Parathyroid adenoma (tissue), 2 donors: ENCODE measurements at regions not wholly inside any gene's neighbourhood (a gene's known extent, or its start where the extent isn't known, plus 50 kb on each side); places are given as distances from the start of the nearest gene placed in this dataset.

Experiments
- H2AFZ ChIP-seq: fragments of 300-600 bp; sonication (generic); one replicate; pipeline ENCODE4 v1.7.0; 2017; ENCODE audit warnings: antibody characterized with exemption, mild to moderate bottlenecking
- H3K27ac ChIP-seq: fragments of 300-600 bp; sonication (generic); one replicate; pipeline ENCODE4 v1.7.0; 2017
- H3K27me3 ChIP-seq: fragments of 300-600 bp; sonication (generic); one replicate; pipeline ENCODE4 v1.7.0; 2017; ENCODE audit warnings: low read length; ENCODE audit not compliant: control insufficient read depth, insufficient read depth
- H3K36me3 ChIP-seq: fragments of 300-600 bp; sonication (generic); one replicate; pipeline ENCODE4 v1.7.0; 2017; ENCODE audit warnings: low read length; ENCODE audit not compliant: control insufficient read depth, insufficient read depth
- H3K4me1 ChIP-seq: fragments of 300-600 bp; sonication (generic); one replicate; pipeline ENCODE4 v1.7.0; 2017; ENCODE audit warnings: control low read depth
- H3K4me2 ChIP-seq: fragments of 300-600 bp; sonication (generic); one replicate; pipeline ENCODE4 v1.7.0; 2017; ENCODE audit warnings: low read length
- H3K4me3 ChIP-seq: fragments of 300-600 bp; sonication (generic); one replicate; pipeline ENCODE4 v1.7.0; 2017; ENCODE audit warnings: low read depth, low read length
- H3K79me2 ChIP-seq: fragments of 300-600 bp; sonication (generic); one replicate; pipeline ENCODE4 v1.7.0; 2017; ENCODE audit warnings: control low read depth
- H3K9ac ChIP-seq: fragments of 300-600 bp; sonication (generic); one replicate; pipeline ENCODE4 v1.7.0; 2017; ENCODE audit warnings: mild to moderate bottlenecking
- H3K9me3 ChIP-seq: fragments of 300-600 bp; sonication (generic); one replicate; pipeline ENCODE4 v1.7.0; 2017; ENCODE audit warnings: low read length; ENCODE audit not compliant: control insufficient read depth
- CTCF ChIP-seq: fragments of 300-600 bp; sonication (generic); IDR thresholded peaks from one replicate; pipeline ENCODE4 v1.7.0; 2017; ENCODE audit warnings: antibody characterized with exemption, mild to moderate bottlenecking
- donor health status: primary hyperparathyroidism.

DNA sequence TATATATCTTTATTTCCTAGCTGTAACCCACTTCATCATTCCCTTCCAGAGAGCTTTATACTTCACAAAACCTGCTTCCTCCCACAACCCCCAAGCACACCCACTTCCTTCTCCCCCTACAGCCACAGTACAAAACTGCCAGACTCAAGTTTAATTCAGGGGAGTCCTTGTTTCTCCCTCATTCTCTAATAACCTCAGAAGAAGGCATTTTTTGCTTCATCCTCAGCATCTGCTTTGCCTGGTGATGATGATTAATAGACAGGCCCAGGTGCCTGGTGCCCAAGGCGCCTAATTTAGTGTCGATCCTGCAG lies 414.3 kb downstream of the KIF16B start:
- Histone ChIP-seq H2AFZ (no peak overlapping the region), H3K4me1 (no peaks in the 10 kb centered on the region), H3K9me3 (no peaks in the 10 kb centered on the region), H3K9ac (no peak overlapping the region), H3K27ac (no peak overlapping the region), H3K4me2 (no peak overlapping the region), H3K27me3 (no peaks in the 10 kb centered on the region), H3K4me3 (no peak overlapping the region), H3K36me3 (no peaks in the 10 kb centered on the region), H3K79me2 (no peaks in the 10 kb centered on the region)
- no peak for TF ChIP-seq CTCF

GRCh38 chr20:16158090-16158975 lies 414.9 kb downstream of the KIF16B start:
- Histone ChIP-seq H3K4me1 (no peaks in the 10 kb centered on the region), H3K27ac (no peak overlapping the region), H3K9ac (no peak overlapping the region), H3K4me3 (no peak overlapping the region), H3K79me2 (no peaks in the 10 kb centered on the region), H3K27me3 (no peaks in the 10 kb centered on the region), H2AFZ (no peak overlapping the region), H3K4me2 (no peak overlapping the region), H3K9me3 (no peaks in the 10 kb centered on the region), H3K36me3 (no peaks in the 10 kb centered on the region)
- no peak for TF ChIP-seq CTCF

DNA sequence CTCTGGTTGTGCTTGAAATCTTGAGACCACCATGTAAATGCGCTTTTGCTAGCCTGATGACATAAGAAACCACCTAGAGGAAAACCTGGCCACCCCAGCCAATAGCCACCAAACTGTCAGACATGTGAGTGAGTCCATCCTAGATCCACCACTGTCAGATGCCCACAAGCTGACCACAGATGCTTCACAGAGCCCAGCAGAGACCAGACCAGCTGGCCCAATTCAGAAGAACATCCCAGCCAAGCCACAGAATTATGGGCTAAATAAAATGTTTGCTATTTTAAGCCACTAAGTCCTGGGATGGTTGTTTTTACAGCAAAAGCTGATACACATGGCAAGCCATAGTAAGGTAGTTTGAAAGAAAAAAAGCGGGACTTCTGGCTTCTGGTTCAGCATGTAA lies 425.3 kb downstream of the KIF16B start:
- no peaks in the 10 kb centered on the region for H3K36me3 ChIP-seq
- no peaks in the 10 kb centered on the region for H3K79me2 ChIP-seq
- H3K27ac ChIP-seq = no peak overlapping the region
- no peak for TF ChIP-seq CTCF
- H3K4me3 ChIP-seq = no peak overlapping the region
- no peak overlapping the region for H3K4me2 ChIP-seq
- H3K4me1 ChIP-seq = no peaks in the 10 kb centered on the region
- no peaks in the 10 kb centered on the region for H3K27me3 ChIP-seq
- H2AFZ ChIP-seq = no peak overlapping the region
- no peak overlapping the region for H3K9ac ChIP-seq
- no peaks in the 10 kb centered on the region for H3K9me3 ChIP-seq

GRCh38 chr20:16147216-16147615 lies 426.0 kb downstream of the KIF16B start:
- H3K9me3 ChIP-seq = no peaks in the 10 kb centered on the region
- H3K9ac ChIP-seq = no peak overlapping the region
- no peak overlapping the region for H3K27ac ChIP-seq
- no peaks in the 10 kb centered on the region for H3K79me2 ChIP-seq
- no peak overlapping the region for H3K4me3 ChIP-seq
- no peak overlapping the region for H3K4me2 ChIP-seq
- no peak for TF ChIP-seq CTCF
- no peaks in the 10 kb centered on the region for H3K36me3 ChIP-seq
- H3K4me1 ChIP-seq = no peaks in the 10 kb centered on the region
- H2AFZ ChIP-seq = no peak overlapping the region
- H3K27me3 ChIP-seq = no peaks in the 10 kb centered on the region

- Histone ChIP-seq H3K9me3 (no peaks in the 10 kb centered on the region), H3K4me1 (no peaks in the 10 kb centered on the region), H2AFZ (no peak overlapping the region), H3K4me2 (no peak overlapping the region), H3K79me2 (no peaks in the 10 kb centered on the region), H3K9ac (no peak overlapping the region), H3K4me3 (no peak overlapping the region), H3K36me3 (no peaks in the 10 kb centered on the region), H3K27ac (no peak overlapping the region), H3K27me3 (no peaks in the 10 kb centered on the region)
- TF ChIP-seq CTCF = no peak
Observed at GRCh38 chr20:16145919-16146318, 427.3 kb downstream of the KIF16B start.
